SKM-1 treated with dmso at 0.1 percent for 144 hours (cell line): ENCODE measurements at regions not wholly inside any gene's neighbourhood (a gene's known extent, or its start where the extent isn't known, plus 50 kb on each side); places are given as distances from the start of the nearest gene placed in this dataset.
A peak's percentile ranks its signal among the peaks of the same experiment; 100 is the strongest.
"Not testable (repeated sequence)": the region's sequence is repeated elsewhere in the genome, so short reads cannot be mapped to it uniquely, and the experiment has no call there.

Source experiments
- DNase-seq: peaks from one replicate; lab custom pipeline; 2025; ENCODE audit not compliant: unreplicated experiment; lab: John Stamatoyannopoulos, UW

DNA sequence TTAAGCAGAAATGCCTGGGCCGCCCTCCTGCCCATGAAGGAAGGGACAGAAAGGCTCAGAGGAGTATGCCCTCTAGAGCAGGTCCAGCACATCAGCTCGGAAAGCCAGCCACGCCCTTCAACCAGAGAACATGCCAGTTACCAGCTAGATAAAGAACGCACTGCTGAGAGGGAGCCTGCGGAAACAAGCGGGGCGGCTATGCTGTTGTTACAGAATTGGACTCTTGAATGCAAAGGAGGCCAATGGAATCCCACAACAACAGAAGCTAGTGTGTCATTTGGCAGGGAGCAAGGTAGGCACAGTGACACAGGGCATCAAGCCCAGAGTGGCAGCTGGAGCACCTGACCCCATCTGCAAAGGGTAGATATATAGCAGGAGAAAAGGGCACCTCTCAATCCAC is 242.9 kb upstream of the ID2 start:
- DNase-seq = no peak

DNA sequence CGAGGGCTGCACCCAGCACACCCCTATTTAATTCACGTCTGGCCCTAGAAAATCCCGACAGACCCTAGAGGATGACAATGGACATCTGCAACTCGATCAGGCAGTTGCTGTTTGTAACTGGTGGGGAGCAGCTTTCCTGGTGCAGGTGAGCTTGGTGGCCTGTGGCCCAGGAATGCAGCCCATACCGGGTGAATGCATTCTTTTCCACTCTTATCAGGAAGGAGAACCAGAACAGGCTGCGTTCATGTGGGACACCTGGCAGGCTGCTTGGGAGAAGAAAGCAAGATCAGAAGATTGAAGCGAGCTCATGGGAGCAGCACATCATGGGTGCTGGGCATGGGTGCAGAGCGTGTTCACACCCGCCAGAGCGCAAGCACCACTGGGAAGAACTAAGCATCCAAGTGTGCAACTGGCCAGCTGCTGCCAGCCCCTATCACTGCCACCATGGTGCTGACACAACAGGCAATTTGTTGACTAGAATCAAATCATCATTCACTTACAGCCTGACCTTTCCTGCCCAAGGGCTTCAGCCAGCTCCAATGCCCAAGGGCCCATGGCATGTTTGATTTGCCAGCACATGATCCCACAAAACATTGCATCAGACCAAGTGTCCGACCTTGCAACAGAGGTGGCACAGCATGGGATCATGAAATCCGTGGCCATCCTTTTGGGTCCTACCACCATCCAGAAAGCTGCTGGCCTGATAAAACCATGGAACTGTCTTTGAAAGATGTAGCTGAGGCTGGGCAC is 241.7 kb upstream of the ID2 start:
- no peak for DNase-seq

DNA sequence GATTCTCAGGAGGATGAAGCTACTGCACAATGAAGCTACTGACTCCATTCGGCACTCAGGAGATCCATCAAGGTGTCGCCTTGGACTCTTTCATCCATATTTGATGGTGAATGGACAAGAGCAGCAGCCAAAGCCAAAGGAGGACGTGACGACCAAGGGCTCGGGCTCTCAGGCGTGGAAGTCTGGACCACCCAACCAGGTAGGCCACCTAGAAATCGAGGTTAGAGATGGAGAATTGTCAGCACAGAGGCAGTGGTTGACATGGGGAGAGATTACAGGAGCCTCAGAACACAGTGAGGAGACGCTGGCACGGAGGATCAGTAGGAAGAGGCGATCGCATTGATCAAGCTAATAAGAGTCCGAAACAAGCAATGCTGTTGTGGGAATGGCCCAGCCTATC is 240.5 kb upstream of the ID2 start:
- no peak for DNase-seq

DNA sequence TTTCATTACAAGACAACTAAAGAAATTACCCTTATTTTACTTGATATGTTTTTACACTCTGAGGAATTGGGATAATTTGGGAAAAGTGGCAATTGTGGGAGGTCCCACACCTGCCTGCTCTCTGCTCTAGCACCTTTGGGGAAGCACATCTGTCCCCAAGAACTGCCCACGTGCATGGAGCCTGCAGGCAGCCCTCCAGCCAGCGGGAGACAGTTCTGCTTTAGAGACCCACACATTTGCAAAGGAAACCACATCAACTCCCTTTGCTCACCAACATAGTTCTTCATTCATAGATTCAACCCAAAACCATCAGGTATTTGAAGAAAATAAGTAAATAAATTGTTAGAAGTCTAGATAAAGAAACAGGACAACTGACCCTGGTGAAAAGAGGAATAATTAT is 239.9 kb upstream of the ID2 start:
- DNase-seq = peak; percentile 43

DNA sequence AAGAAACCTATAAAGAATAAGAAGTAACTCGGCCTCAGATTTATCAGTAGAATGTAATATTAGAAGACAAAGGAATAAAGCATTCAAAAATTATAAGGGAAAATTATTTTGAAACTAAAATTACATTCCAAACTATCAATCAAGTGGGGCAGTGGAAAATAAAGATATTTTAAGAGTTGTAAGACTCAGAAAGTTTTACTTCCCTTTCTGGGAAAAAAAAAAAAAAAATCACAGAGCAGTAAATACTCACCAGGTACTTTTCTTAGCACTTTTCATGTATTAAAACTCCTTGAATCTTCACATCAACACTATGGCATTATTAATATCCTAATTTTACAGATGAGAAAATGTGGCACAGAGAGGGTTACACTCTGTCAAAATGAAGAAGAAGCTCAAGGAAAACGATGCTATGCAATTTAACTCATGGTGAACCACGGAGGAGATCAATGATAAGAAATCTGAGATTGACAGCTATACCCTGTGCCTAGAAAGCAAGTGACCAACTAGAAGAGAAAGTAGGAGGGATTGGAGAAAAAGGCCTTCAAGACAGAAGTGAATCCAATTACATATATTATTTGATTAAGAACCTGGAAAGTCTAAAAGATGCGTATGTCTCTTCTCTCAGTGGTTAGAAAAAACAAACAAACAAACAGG is 238.9 kb upstream of the ID2 start:
- no peak for DNase-seq

DNA sequence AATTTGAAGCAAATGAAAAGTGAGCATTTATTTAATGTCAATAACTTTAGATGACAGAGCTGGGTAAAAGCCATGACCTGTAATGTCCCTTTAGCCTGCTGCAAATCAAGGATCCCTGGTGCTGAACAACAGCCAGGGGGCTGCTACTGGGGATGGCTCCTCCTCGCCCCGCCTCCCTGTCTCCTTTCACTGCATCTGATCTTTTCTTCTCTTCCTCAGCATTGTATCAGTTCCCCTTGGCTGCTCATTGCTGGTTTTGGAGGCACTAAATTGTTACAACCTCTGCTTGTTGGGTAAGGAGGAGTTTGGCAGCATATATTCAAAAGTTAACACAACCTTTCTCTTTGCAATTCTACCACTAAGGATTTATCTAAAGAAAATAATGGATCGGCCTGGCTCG is 236.3 kb upstream of the ID2 start:
- no peak for DNase-seq

DNA sequence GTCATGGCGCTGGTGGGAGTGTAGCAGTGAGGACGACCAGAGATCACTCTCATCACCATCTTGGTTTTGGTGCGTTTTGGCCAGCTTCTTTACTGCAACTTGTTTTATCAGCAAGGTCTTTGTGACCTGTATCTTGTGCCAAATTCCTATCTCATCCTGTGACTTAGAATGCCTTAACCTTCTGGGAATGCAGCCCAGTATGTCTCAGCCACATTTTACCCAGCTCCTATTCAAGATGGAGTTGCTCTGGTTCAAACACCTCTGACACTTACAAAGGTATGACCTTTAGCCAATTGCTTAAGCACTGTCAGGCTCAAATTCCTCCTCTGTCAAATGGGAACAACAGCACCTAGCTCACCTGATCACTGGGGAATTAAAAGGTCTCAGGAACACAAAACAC is 235.1 kb upstream of the ID2 start:
- DNase-seq = not testable (repeated sequence)

DNA sequence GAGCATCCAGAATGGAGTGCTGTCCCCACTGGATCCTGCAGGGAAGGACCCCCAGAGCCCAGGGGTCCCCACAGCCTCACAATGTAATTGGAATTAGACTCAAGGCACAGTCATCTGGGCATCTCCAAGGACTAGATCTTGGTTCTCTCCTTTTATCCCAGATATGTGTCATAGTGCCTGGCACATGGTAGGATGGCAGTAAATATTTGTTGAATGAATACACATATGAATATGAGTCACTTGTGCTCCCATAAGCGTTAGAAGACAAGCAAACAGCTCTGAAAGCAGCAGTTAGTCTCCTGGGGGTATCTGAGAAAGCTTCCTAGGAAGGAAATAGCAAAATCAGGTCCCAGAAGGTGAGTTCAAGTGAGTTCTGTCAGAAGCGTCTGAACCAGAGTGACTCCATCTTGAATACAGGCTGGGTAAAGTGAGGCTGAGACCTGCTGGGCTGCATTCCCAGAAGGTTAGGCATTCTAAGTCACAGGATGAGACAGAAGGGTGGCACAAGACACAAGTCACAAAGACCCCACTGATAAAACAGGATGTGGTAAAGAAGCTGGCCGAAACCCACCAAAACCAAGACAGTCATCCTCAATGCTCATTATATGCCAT is 234.1 kb upstream of the ID2 start:
- no peak for DNase-seq

DNA sequence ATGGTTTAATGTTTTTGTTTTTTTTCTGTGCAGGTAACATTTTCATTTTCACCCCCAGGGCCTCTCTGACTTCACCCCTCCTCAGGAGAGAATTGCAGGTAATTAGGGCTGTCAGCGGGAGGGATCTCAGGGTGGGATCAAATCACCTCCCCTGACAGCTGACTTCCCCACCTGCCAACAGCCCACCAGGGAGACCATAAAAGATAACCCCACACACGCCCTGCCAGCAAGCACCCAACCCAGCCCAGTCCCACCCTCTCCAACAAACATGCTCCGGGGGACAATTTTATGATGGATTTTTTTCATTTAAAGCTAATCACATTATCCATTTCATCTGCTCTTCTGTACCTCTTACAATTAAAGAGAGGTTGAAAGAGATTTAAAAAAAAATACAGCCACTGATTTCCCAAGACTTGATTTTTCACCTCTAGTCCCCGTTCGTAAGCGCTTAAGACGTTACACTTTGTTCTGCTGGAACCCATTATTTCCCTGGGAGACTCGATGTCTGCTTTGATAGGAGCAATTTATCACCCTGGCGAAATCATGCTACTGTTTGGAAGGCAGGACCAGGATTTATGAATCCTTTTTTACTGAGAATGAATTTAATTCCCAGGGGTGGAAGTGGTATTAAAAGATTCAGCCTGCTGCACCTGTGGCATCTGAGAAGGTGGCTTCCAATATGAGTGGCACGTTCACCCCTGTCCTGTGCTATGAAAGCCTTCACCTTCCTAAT is 232.9 kb upstream of the ID2 start:
- no peak for DNase-seq

DNA sequence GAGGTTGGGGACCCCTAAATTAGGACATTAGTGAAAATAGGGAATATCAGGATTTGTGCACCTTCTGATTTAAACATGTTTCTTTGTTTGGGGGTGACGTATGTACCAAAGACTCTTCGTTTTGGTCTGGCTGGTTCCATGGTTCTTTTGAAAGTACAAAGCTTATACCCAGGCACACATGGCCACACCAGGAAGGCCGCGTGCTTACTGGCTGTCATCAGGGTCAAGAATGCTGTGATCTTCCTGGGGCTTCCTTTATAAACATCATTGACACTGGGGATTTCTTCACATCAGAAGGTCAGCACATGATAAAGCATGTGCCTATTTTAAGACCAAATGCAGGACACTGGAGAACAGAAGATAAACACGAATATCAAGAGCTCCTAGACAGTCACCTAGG is 230.6 kb upstream of the ID2 start:
- no peak for DNase-seq

DNA sequence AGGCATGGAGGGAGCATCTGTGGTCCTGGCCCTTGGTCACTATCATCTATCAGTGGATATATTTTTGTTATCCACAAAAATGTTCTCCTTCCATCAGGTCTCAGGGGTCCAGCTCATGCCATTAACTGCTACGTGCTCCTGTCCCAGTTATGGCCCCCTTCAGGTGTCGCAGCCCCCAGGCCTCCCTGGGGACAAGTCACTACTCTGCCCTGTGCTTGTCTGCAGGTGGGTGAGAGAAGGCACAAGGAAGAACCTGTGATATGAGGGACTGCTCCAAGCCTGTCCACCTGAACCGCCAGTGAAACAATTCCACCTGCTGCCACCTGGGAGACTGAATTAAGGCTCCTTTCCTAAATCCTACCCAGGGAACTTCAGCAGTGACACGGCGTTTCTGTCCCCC is 229.6 kb upstream of the ID2 start:
- DNase-seq = no peak

DNA sequence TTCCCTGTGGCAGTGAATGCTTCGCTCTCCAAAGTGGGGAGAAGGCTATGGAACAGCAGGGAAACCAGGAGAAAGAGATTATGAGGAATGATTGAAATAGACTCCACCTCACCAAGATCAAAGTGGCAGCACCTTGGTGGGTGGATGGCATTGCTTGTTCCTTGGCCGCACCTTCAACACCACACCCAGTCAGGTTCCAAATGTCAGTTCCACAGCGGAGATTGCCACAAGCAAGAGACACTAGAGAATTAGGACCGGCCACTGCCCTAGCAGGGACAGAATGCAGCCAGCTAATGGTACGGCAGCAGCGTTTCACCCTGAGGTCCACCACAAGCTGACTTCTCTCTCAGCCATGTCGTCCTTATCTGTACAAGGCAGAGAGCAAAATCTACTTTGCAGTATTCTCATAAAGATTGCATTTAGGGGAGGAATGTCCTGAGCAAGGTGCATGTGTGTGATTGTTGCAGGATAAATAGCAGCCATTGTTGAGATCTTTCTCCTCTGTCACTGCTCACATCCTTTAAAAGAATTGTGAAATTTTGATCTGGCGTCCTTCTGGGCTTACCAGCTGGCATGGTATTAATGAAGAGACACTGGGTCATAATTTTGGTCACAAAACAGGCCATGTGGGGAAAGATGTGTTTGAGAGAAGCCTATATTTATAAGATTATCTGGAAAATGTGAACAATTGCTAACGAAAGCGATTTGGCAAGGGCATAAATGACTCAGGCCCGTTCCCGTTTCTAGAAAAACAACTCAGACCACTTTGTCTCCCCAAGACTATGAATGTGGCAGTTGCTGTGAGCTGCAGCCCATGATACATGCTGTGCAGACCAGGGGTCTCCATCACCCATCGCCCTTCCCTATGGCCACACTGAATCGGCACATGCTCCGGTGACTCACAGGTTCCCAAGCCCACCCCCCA is 228.6 kb upstream of the ID2 start:
- no peak for DNase-seq

DNA sequence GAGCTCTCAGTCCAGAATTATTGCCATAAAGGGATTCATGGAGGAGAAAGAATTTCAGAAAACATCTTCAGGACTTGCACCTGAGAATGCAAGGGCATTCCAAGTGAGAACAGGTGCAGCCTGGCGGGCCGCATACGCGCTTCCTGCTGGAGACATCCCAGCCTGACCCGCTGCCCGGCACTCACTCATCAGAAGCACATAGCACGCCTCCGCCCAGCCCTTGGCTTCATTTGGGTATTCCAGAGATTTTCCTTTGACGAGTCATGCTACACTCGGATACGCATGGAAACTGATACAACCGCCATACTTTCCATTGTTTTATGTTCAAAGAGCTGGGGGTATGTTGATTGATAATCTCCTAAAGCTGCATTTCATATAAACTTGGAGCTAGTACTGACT is 228.0 kb upstream of the ID2 start:
- no peak for DNase-seq

DNA sequence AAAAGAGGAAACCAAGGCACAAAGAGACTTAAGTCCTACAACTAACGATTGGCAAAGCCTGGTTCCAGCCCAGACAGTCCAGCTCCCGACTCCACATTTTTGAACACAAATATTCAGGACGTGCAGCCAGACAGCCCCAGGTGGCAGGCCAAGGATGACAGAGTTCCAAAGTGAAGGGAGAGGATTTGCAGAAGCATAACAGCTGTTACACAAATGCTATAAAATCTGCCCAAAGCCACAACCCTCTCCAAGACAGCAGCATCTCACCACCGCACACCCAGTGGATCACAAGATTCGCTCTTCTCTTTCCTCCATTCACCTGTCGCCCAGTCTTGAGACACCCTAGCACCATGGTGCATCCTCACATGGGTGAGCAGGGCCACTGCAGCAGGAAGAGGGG is 227.1 kb upstream of the ID2 start:
- no peak for DNase-seq

DNA sequence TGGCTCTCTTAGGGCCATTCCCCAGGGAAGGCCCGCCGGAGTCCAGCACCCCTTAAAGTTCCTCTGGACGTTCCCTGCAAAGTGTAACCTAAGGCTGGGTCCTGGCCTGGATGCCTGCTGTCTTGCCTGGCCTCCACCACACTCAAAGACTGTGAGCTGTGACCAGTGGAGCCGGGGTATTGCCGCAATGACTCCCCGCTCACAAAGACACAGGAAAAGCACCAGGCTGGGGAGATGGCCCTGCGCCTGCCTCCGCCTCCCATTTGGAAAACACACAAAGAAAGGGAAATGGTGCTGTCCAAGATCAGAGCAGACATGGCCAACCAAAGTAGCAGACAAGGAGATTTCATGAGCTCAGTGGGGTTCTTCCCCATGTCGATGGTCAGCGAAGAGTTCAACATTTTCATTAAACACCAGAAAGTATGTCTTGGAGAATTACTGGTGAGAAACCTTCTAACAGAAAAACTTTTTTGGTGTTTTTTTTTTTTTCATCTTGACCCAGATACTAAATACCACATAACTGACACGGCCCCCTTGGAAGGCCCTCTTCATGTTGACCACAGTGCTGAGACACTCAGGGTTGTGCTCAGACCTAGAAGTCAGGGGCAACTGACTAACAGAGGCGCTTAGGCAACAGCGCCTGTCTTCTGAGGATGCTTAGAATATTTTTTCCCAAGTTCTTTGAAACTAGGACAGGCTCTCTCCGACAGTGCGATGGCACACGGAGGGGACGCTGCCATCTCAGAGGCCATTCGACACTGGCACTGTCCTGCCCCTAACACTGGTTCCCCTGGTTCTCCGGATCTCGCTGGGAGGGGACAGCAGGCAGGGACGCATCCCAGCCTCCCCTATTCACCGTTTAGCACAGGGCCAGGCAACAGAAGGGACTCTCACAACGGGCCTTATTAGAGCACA is 226.4 kb upstream of the ID2 start:
- DNase-seq = no peak

DNA sequence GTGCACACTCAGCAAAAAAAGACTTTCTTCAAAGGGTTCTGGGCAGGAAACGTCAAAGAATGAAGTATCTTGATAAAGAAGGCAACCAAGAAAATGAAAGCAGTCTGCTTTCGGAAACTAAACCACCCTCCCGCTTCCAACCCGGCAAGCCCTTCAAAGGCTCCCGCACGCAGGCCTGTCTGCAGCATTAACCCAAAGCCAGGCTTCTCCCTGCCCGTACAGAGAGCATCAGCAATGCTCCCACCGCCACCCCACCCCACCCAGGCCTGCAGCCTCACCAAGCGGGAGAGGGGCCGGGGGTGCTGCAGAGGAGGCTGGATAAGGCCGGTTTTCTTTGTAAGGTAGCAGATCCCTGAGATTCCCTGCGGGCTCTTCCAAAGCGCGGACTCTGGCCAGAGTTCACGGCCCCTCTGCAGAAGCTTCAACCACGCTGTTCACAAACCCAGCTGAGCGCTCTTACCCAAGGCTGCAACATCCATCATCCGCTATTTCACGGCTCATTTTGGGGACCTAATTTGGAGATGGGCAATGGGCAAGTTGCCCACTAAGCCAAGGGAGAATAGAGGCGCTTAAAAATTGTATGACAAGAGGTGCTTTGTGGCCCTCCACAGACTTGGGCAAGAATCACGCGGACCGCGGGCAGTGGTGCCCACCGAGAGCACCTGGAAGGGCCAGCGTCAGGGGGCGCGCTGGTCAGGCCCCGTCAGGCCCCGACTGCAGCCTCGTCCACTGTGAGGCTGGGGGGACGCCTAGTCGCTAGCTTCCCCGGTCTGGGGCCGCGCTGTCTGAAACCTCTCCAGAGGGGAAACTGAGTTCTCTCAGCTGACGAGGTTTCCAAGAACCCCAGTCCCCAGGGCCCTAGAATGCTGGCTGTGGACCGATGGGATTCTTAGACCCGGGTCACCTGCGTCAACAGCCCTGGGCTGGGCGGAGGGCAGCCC is 225.4 kb upstream of the ID2 start:
- DNase-seq = no peak

DNA sequence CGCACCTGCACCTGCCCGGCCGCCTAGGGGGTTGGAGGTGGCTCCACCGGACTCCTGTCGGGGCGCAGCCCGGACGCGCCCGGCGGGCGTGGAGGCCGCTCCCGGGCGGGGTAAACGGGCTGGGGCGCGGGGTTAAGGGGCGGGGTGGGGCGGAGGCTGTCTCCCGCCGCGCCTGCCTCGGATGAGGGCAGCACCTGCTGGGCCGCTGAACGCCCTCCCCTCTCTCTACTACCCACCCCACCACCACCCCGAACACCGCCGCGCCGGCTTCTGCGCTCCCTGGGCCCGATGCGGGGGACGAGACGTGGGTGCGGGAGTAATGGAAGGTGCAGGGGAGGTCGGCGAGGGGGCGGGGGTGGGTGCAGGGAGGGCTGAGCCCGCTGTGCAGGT is 224.8 kb upstream of the ID2 start:
- no peak for DNase-seq

DNA sequence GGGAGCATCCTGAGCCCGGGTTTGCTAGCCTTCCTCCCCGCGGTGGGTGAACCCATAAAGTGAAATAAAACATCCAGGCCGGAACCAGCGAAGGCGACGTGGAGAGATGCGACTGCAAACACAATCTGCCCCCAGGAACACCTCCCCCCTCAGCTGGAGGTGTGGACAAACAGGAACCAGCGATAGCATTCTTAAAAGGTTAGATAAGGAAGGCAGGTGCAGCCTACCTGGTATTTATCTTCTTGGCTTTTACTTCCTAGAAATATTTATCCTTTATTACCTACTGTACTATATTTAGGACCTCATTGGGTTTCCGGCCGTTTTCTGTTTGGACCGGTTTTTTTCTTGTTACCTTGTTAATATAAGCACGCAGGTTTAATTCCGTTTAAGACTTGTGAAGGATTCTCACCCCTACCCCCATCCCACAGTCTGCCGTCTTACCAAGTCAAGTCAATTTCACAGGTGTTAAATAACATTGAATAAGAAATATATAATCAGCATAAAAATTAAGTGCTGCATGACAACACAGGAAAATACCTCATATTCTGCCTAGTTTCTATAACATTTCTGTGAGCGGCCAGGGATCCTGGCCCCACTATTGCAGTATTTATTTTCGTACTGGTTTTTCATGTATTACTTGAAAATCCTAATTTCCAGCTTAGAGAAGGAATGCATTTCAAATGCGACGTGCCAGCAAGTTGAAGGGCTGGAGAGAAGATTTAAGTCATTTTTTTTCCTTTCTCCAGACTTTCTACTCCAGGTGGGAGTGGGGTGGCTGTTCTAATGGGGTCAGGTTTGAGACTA is 224.0 kb upstream of the ID2 start:
- DNase-seq = no peak
